SK-N-SH (cell line): ENCODE measurements at regions not wholly inside any gene's neighbourhood (a gene's known extent, or its start where the extent isn't known, plus 50 kb on each side); places are given as distances from the start of the nearest gene placed in this dataset.

ENCODE experiments used
- EP300 ChIP-seq, 2 experiments: IDR thresholded peaks; 2 replicates each; pipeline versions ENCODE4 v1.4.0 to v1.6.1; 2012; ENCODE audit warnings: borderline replicate concordance in 1 of 2, low read depth in 1 of 2, low read length in 1 of 2
- FOSL2 ChIP-seq: IDR thresholded peaks from 2 replicates; pipeline ENCODE4 v1.4.0; 2012; ENCODE audit warnings: low read depth, mild to moderate bottlenecking, moderate library complexity, borderline replicate concordance
- JUND ChIP-seq: IDR thresholded peaks from 2 replicates; pipeline ENCODE4 v1.4.0; 2012
- MAX ChIP-seq: IDR thresholded peaks from 2 replicates; pipeline ENCODE4 v1.4.0; 2012; ENCODE audit warnings: low read depth
- MEF2A ChIP-seq: IDR thresholded peaks from 2 replicates; pipeline ENCODE4 v1.4.0; 2012; ENCODE audit warnings: low read depth, borderline replicate concordance
- NFIC ChIP-seq: IDR thresholded peaks from 2 replicates; pipeline ENCODE4 v1.4.0; 2012; ENCODE audit warnings: borderline replicate concordance
- RAD21 ChIP-seq: IDR thresholded peaks from 2 replicates; pipeline ENCODE4 v1.6.1; 2012; ENCODE audit warnings: mild to moderate bottlenecking, low read length
- REST ChIP-seq: IDR thresholded peaks from 2 replicates; pipeline ENCODE4 v1.6.1; 2012; ENCODE audit warnings: mild to moderate bottlenecking, low read depth, low read length, moderate library complexity
- SIN3A ChIP-seq: IDR thresholded peaks from 2 replicates; pipeline ENCODE4 v1.6.1; 2012; ENCODE audit warnings: low read depth, mild to moderate bottlenecking, low read length, moderate library complexity, borderline replicate concordance
- TCF12 ChIP-seq: IDR thresholded peaks from 2 replicates; pipeline ENCODE4 v1.4.0; 2012
- YY1 ChIP-seq: IDR thresholded peaks from 2 replicates; pipeline ENCODE4 v1.4.0; 2012; ENCODE audit warnings: low read depth, mild to moderate bottlenecking
- TF ChIP-seq, protein P1 (sequence below): fragments of 200-600 bp; sonication (generic); IDR thresholded peaks from 2 replicates; pipeline ENCODE4 v1.6.1; 2017; ENCODE audit warnings: antibody characterized with exemption, mild to moderate bottlenecking, moderate library complexity
- TF ChIP-seq, protein P2 (sequence below): IDR thresholded peaks from 2 replicates; pipeline ENCODE4 v1.4.0; 2012; ENCODE audit warnings: low read depth, borderline replicate concordance

DNA sequence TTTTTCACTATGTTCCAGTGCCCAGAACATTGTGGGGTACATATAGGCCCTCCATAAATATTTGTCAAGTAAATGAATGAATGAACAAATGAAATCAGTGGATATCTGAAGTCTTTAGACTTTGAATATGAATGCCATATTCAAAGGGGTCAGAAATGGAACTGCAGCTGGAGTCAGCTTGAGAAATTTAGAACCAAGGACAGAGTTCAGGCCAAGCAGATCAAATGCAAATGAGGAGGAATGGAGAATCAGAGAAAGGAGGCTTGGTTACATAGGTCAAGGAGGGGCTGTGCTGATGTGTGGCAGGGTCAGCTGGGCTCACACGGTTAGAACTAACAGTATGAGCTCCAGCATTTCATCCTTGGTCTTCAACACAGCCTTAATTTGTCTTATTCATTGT is 104.0 kb upstream of the SEL1L start:
- TF ChIP-seq, protein P1, sequence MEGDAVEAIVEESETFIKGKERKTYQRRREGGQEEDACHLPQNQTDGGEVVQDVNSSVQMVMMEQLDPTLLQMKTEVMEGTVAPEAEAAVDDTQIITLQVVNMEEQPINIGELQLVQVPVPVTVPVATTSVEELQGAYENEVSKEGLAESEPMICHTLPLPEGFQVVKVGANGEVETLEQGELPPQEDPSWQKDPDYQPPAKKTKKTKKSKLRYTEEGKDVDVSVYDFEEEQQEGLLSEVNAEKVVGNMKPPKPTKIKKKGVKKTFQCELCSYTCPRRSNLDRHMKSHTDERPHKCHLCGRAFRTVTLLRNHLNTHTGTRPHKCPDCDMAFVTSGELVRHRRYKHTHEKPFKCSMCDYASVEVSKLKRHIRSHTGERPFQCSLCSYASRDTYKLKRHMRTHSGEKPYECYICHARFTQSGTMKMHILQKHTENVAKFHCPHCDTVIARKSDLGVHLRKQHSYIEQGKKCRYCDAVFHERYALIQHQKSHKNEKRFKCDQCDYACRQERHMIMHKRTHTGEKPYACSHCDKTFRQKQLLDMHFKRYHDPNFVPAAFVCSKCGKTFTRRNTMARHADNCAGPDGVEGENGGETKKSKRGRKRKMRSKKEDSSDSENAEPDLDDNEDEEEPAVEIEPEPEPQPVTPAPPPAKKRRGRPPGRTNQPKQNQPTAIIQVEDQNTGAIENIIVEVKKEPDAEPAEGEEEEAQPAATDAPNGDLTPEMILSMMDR: no peak
- TF ChIP-seq RAD21 (no peak), EP300 (IDR thresholded peaks at IDR 0.05; ENCODE audit: borderline replicate concordance in 1 of 2, low read depth in 1 of 2, low read length in 1 of 2) (no peak), SIN3A (no peak), NFIC (no peak), TCF12 (no peak), REST (no peak), FOSL2 (no peak), MEF2A (no peak), JUND (no peak), MAX (no peak), YY1 (no peak)
- TF ChIP-seq, protein P2, sequence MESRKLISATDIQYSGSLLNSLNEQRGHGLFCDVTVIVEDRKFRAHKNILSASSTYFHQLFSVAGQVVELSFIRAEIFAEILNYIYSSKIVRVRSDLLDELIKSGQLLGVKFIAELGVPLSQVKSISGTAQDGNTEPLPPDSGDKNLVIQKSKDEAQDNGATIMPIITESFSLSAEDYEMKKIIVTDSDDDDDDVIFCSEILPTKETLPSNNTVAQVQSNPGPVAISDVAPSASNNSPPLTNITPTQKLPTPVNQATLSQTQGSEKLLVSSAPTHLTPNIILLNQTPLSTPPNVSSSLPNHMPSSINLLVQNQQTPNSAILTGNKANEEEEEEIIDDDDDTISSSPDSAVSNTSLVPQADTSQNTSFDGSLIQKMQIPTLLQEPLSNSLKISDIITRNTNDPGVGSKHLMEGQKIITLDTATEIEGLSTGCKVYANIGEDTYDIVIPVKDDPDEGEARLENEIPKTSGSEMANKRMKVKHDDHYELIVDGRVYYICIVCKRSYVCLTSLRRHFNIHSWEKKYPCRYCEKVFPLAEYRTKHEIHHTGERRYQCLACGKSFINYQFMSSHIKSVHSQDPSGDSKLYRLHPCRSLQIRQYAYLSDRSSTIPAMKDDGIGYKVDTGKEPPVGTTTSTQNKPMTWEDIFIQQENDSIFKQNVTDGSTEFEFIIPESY: no peak
